Neutrophil (primary cell): ENCODE measurements at regions not wholly inside any gene's neighbourhood (a gene's known extent, or its start where the extent isn't known, plus 50 kb on each side); places are given as distances from the start of the nearest gene placed in this dataset.

Experiments
- H3K27ac ChIP-seq: fragments of 200-600 bp; sonication (generic); 2 replicates; pipeline ENCODE4 v1.5.1; 2016; ENCODE audit warnings: mild to moderate bottlenecking, moderate library complexity
- H3K27me3 ChIP-seq: fragments of 200-600 bp; sonication (generic); 2 replicates; pipeline ENCODE4 v1.6.0; 2016; ENCODE audit warnings: mild to moderate bottlenecking
- H3K36me3 ChIP-seq: fragments of 200-600 bp; sonication (generic); 2 replicates; pipeline ENCODE4 v1.5.1; 2017
- H3K4me1 ChIP-seq, 2 experiments: fragments of 200-600 bp in 1 of 2; sonication (generic) in 1 of 2; 1 replicate in 1 of 2; 2 replicates in 1 of 2; pipeline versions ENCODE4 v1.5.1 to v1.6.1; 2013 to 2016; ENCODE audit warnings: low read depth in 1 of 2, low read length in 1 of 2, mild to moderate bottlenecking in 1 of 2, moderate library complexity in 1 of 2; ENCODE audit not compliant: control insufficient read depth in 1 of 2, insufficient read depth in 1 of 2
- H3K4me3 ChIP-seq, 2 experiments: fragments of 200-600 bp in 1 of 2; sonication (generic) in 1 of 2; 1 replicate in 1 of 2; 2 replicates in 1 of 2; pipeline ENCODE4 v1.5.1; 2013 to 2016; ENCODE audit warnings: low read depth in 1 of 2, low read length in 1 of 2, mild to moderate bottlenecking in 1 of 2, moderate library complexity in 1 of 2
- H3K9me3 ChIP-seq: fragments of 200-600 bp; sonication (generic); 2 replicates; pipeline ENCODE4 v1.5.1; 2016
- TF ChIP-seq, protein P1 (sequence below): fragments of 200-600 bp; sonication (generic); IDR thresholded peaks from 2 replicates; pipeline ENCODE4 v1.5.1; 2016; ENCODE audit warnings: antibody characterized with exemption

DNA sequence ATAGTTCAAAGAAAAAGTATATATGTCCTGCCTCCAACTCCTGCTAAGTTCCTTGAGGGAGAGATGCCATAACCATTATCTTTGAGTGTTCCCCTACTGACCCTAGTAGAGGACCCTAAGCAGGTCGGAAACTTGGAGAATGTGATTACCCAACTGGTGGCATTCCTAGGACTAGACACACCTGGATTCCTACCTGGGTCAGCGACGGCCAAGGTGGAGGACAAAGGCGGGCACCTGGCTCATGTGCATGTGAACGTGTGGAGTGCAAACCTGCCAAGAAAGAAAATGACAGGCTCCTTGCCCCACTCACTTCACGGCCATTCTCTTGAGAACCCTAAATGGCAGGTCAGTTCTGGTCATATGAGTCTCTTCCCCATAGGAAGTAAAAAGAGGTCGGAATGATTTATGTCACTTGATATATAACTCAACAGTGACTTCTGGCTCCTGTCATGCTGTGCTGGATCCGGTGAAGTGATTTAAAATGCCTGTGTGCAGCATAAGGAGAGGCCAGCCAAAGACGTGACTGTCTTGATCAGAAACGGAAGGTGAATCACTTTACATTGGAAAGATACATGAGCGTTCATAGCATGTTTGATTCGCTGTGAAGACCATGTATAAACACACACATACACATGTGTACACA lies 371.6 kb downstream of the EIPR1 start:
- Histone ChIP-seq H3K4me3 (no peak overlapping the region), H3K36me3 (no peaks in the 10 kb centered on the region), H3K27ac (no peak overlapping the region), H3K4me1 (peaks cover 9 to 10% of the 10 kb centered on the region in 2 experiments), H3K9me3 (no peaks in the 10 kb centered on the region), H3K27me3 (peaks cover 15% of the 10 kb centered on the region)
- TF ChIP-seq, protein P1, sequence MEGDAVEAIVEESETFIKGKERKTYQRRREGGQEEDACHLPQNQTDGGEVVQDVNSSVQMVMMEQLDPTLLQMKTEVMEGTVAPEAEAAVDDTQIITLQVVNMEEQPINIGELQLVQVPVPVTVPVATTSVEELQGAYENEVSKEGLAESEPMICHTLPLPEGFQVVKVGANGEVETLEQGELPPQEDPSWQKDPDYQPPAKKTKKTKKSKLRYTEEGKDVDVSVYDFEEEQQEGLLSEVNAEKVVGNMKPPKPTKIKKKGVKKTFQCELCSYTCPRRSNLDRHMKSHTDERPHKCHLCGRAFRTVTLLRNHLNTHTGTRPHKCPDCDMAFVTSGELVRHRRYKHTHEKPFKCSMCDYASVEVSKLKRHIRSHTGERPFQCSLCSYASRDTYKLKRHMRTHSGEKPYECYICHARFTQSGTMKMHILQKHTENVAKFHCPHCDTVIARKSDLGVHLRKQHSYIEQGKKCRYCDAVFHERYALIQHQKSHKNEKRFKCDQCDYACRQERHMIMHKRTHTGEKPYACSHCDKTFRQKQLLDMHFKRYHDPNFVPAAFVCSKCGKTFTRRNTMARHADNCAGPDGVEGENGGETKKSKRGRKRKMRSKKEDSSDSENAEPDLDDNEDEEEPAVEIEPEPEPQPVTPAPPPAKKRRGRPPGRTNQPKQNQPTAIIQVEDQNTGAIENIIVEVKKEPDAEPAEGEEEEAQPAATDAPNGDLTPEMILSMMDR, result no peak

DNA sequence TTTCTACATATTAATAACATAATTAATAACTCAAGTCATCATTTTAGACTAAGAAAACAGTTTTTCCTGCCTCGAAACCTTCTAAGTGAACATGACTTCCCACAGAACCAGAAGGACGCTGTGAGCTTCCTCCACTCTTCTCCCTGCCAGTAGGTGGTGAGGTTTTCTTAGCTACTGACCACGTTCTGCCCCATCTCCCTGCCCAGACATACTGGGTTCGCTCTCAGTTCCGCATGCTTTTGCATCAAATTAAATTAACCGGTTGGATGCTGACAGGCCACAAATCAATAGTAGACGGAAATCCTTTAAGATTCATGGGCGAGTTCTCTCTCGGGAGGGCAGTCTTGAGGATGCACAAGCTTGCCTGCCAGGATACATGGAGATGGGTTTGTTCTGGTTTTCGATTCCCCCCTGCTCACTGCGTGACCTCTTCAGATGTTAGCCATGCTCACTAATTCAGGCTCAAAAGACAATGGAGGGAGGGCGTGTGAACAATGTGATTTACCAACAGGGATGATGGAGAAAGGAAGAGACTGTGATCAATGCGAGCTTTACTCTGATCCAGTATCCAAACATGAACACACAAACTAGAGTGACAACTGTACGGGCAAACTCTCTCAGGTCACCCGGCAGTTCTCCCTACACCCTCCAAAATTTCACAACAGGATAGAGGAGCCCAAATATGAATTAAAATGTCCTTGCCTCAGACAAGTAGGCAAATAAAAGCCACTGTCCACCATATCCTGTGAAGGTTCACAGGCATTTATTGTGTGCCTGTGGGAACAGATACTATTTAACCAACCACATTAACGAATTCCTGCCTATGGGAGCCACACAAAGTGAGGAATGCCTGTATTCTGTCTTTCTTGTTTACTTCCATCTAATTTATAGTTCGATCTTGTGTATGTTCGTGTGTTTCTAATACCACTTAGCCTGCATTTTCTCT lies 375.7 kb downstream of the EIPR1 start:
- TF ChIP-seq, protein P1, result no peak
- Histone ChIP-seq H3K4me1 (peaks cover 9 to 10% of the 10 kb centered on the region in 2 experiments), H3K4me3 (no peak overlapping the region), H3K27ac (peak overlapping the region; percentile 6), H3K9me3 (no peaks in the 10 kb centered on the region), H3K36me3 (no peaks in the 10 kb centered on the region), H3K27me3 (peaks cover 11% of the 10 kb centered on the region)

GRCh38 chr2:3000968-3001367 lies 376.6 kb downstream of the EIPR1 start:
- Histone ChIP-seq H3K27ac (no peak overlapping the region), H3K36me3 (no peaks in the 10 kb centered on the region), H3K27me3 (peaks cover 19% of the 10 kb centered on the region), H3K4me1 (peaks cover 9 to 10% of the 10 kb centered on the region in 2 experiments), H3K4me3 (no peak overlapping the region), H3K9me3 (no peaks in the 10 kb centered on the region)
- TF ChIP-seq, protein P1, result no peak

GRCh38 chr2:3000125-3000524 lies 377.5 kb downstream of the EIPR1 start:
- no peaks in the 10 kb centered on the region for H3K36me3 ChIP-seq
- no peak overlapping the region for H3K4me3 ChIP-seq
- H3K9me3 ChIP-seq, result no peaks in the 10 kb centered on the region
- peaks cover 9 to 10% of the 10 kb centered on the region in 2 experiments for H3K4me1 ChIP-seq
- H3K27me3 ChIP-seq, result peaks cover 23% of the 10 kb centered on the region
- TF ChIP-seq, protein P1, result no peak
- H3K27ac ChIP-seq, result no peak overlapping the region

- H3K27me3 ChIP-seq, result peaks cover 24% of the 10 kb centered on the region
Observed at GRCh38 chr2:2998971-2999370, 378.6 kb downstream of the EIPR1 start.

More at GRCh38 chr2:2998971-2999370, 378.6 kb downstream of the EIPR1 start:
- TF ChIP-seq, protein P1, result no peak
- Histone ChIP-seq H3K36me3 (no peaks in the 10 kb centered on the region), H3K9me3 (no peaks in the 10 kb centered on the region), H3K27ac (no peak overlapping the region), H3K4me1 (peaks cover 9 to 10% of the 10 kb centered on the region in 2 experiments), H3K4me3 (no peak overlapping the region)
